ENCODE measurements at regions not wholly inside any gene's neighbourhood (a gene's known extent, or its start where the extent isn't known, plus 50 kb on each side); places are given as distances from the start of the nearest gene placed in this dataset.

DNA sequence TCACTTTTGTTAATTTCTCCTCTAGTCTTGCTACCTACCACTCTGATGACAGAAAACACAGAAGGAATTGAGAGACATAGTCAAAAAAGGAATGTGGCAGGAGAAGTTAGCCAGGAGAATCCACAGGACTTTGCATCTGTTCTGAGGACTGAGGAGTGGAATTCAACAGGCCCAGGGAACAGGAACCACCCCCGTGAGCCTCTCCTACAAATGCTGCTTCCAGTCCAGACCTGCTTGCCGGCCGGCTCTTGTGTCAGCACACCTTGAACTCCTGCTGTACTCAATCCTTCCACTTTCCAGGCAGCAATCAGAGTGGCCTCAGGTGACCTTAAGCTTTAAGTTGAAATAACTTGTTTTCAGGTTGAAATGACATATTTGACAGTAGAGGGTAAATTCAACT is 903.1 kb downstream of the BCL11B start:
- H3K36me3 Mint-ChIP-seq (ENCODE audit: low read depth): no peaks in the 10 kb centered on the region
- peaks cover 18% of the 10 kb centered on the region for H3K4me1 Mint-ChIP-seq (ENCODE audit: low read depth)
- no peak overlapping the region for H3K4me3 Mint-ChIP-seq
- H3K27ac Mint-ChIP-seq: peak overlapping the region; percentile 20
- no peaks in the 10 kb centered on the region for H3K27me3 Mint-ChIP-seq
- H3K9me3 Mint-ChIP-seq: no peaks in the 10 kb centered on the region
- DNase-seq: no peak

- Mint-ChIP-seq H3K4me3 (no peak overlapping the region), H3K27ac (no peak overlapping the region), H3K4me1 (ENCODE audit: low read depth) (peaks cover 18% of the 10 kb centered on the region)
Measured at GRCh38 chr14:98369344-98369743, 902.7 kb downstream of the BCL11B start.

DNA sequence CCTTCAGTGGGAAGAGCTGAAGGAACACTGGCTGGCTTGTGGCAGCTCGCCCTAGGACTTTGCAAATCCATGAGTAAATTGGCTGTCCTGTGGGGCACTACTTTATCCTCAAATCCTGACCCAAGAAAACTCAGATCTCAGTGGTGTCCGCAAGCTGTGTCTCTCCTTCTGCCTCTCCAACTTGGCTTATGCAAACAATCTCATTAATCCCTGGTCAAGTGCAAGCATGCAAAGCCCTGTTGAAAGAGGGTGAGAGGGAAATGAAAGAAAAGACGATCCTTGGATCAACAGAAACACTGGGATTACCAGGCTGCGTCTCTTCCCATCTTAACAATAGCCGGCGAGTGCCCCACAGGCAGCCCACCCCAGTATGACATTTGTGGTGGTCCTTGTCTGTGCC is 901.6 kb downstream of the BCL11B start:
- no peaks in the 10 kb centered on the region for H3K27me3 Mint-ChIP-seq
- peaks cover 18% of the 10 kb centered on the region for H3K4me1 Mint-ChIP-seq (ENCODE audit: low read depth)
- no peaks in the 10 kb centered on the region for H3K36me3 Mint-ChIP-seq (ENCODE audit: low read depth)
- DNase-seq: no peak
- no peak overlapping the region for H3K27ac Mint-ChIP-seq
- H3K4me3 Mint-ChIP-seq: no peak overlapping the region
- H3K9me3 Mint-ChIP-seq: no peaks in the 10 kb centered on the region

More at GRCh38 chr14:98369344-98369743, 902.7 kb downstream of the BCL11B start:
- H3K27me3 Mint-ChIP-seq: no peaks in the 10 kb centered on the region
- no peaks in the 10 kb centered on the region for H3K9me3 Mint-ChIP-seq
- DNase-seq: no peak
- H3K36me3 Mint-ChIP-seq (ENCODE audit: low read depth): no peaks in the 10 kb centered on the region

DNA sequence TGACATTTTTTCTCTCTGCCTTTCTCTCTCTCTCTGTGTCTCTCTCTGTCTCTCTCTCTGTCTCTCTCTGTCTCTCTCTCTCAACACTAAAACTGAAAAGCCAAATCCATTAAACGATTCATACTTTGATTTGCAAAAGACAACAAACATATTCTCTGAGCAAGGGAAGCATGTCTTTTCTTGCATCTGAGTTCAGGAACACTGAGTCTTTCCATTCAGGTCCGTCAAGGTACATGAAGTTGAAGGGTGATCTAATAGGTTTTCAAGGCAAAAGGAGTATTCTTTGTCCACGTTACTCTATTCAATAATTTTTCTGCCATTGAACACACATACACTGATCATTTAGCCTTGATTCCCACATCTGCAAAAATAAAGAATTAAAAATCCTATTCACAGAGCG is 900.9 kb downstream of the BCL11B start:
- no peaks in the 10 kb centered on the region for H3K27me3 Mint-ChIP-seq
- DNase-seq: no peak
- no peaks in the 10 kb centered on the region for H3K36me3 Mint-ChIP-seq (ENCODE audit: low read depth)
- H3K4me3 Mint-ChIP-seq: no peak overlapping the region
- H3K9me3 Mint-ChIP-seq: no peaks in the 10 kb centered on the region
- peaks cover 18% of the 10 kb centered on the region for H3K4me1 Mint-ChIP-seq (ENCODE audit: low read depth)
- H3K27ac Mint-ChIP-seq: no peak overlapping the region

DNA sequence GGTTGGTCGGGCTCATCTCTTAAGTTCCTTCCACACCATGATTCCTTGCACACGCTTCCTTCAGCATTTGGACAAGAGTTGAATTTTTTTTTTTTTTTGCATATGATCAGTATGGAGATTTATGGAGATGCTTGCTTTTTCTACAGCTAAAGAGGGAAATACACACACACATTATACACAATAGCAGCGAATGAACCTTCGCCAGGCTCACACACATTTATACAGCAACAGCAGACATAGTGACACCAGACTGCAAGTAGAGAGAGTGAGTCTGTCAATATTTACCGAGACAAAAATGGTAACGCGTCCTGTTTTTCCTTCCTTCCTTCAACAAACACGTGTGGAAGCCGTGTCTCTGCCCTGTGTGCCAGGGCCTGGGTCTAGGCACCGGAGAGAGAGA is 897.9 kb downstream of the BCL11B start:
- no peak for DNase-seq
- Mint-ChIP-seq H3K4me3 (no peak overlapping the region), H3K36me3 (ENCODE audit: low read depth) (no peaks in the 10 kb centered on the region), H3K4me1 (ENCODE audit: low read depth) (peaks cover 6% of the 10 kb centered on the region), H3K27ac (no peak overlapping the region), H3K27me3 (no peaks in the 10 kb centered on the region), H3K9me3 (peaks cover 6% of the 10 kb centered on the region)

DNA sequence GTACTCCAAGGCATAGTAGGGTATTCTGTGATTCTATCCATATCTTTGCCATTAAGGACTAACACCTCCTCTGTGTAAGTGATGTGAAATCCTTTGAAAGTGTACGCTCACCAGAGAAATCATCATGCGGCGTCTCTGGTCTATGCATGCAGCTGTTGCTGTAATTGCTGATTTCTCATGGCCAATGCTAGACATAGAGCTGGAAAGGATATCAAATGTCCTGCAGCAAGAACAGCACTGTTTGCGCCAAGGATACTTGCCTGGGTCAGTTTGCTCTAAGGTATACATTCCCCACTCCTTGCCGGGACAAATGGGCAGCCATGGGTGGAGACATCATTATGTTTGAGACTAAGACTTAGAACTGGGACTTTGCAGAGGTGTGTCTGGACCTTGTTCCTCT is 896.4 kb downstream of the BCL11B start:
- Mint-ChIP-seq H3K4me3 (no peak overlapping the region), H3K4me1 (ENCODE audit: low read depth) (no peaks in the 10 kb centered on the region), H3K27me3 (no peaks in the 10 kb centered on the region), H3K27ac (no peak overlapping the region), H3K36me3 (ENCODE audit: low read depth) (no peaks in the 10 kb centered on the region), H3K9me3 (peaks cover 6% of the 10 kb centered on the region)
- no peak for DNase-seq

DNA sequence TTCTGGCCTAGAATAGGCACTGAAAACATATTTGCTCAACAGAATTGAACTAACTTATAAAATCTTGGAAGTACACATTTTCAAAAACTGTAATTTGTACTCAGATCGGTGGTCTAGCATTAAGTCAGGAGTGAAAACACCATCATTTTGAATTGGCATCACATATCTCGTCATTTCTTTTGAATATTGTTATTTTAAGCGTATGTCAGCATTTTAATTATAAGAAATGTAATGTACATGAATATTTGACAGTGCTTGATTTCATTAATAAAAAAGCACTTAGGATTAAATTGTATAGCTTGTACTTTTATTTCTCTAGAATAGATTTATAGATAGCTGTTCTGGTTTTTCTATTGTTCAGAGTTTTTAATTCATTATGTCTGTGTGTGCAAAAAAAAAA is 892.2 kb downstream of the BCL11B start:
- H3K4me3 Mint-ChIP-seq: no peak overlapping the region
- no peaks in the 10 kb centered on the region for H3K36me3 Mint-ChIP-seq (ENCODE audit: low read depth)
- H3K4me1 Mint-ChIP-seq (ENCODE audit: low read depth): no peaks in the 10 kb centered on the region
- no peak overlapping the region for H3K27ac Mint-ChIP-seq
- H3K27me3 Mint-ChIP-seq: no peaks in the 10 kb centered on the region
- no peak for DNase-seq
- peaks cover 6% of the 10 kb centered on the region for H3K9me3 Mint-ChIP-seq

GRCh38 chr14:98382662-98383061 is 889.3 kb downstream of the BCL11B start:
- Mint-ChIP-seq H3K36me3 (ENCODE audit: low read depth) (no peaks in the 10 kb centered on the region), H3K9me3 (peaks cover 8% of the 10 kb centered on the region), H3K4me1 (ENCODE audit: low read depth) (no peaks in the 10 kb centered on the region), H3K27ac (no peak overlapping the region), H3K27me3 (no peaks in the 10 kb centered on the region), H3K4me3 (no peak overlapping the region)
- DNase-seq: no peak

DNA sequence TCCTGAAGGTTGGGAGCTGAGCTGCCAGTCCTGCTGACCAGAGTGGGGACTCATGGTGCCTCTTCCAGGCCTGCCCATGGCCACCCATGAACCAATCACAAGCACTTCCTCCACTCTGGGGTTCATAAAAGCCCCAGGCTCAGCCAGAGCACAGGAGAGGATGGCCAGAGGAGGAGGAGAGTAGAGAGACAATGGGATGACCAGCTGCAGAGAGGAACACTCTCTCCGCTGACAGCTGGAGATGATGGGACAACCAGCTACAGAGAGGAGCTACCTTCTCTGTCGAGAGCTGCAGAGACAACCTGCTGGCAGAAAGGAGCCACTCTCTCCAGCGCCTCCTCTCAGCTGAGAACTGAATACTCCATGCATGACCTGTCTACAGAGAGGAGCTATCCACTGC is 886.1 kb downstream of the BCL11B start:
- Mint-ChIP-seq H3K4me1 (ENCODE audit: low read depth) (no peaks in the 10 kb centered on the region), H3K4me3 (no peak overlapping the region), H3K27ac (no peak overlapping the region), H3K36me3 (ENCODE audit: low read depth) (no peaks in the 10 kb centered on the region), H3K27me3 (no peaks in the 10 kb centered on the region), H3K9me3 (peaks cover 2% of the 10 kb centered on the region)
- DNase-seq: no peak

DNA sequence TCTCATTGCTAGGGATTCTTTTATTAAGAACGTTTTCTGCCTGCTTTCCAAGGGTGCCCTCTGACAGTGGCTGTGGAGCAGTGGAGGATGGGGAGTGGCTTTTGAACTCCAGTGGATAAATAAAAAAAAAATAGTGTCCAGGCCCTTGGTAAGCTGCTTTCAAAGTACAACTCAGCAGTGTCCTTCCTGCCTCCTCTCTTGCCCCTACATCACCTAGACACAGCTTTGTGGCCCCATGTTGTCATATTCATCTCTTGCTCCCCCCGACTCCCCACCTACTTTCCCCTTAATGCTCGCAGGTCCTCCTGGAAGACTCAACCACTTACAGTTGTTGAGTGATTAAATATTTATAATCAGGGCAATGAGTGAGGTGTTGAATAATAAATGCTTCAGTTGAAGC is 880.9 kb downstream of the BCL11B start:
- H3K36me3 Mint-ChIP-seq (ENCODE audit: low read depth): no peaks in the 10 kb centered on the region
- no peaks in the 10 kb centered on the region for H3K27me3 Mint-ChIP-seq
- peaks cover 1% of the 10 kb centered on the region for H3K9me3 Mint-ChIP-seq
- no peak for DNase-seq
- no peak overlapping the region for H3K27ac Mint-ChIP-seq
- no peaks in the 10 kb centered on the region for H3K4me1 Mint-ChIP-seq (ENCODE audit: low read depth)
- no peak overlapping the region for H3K4me3 Mint-ChIP-seq

GRCh38 chr14:98393527-98393926 is 878.5 kb downstream of the BCL11B start:
- H3K27me3 Mint-ChIP-seq: no peaks in the 10 kb centered on the region
- no peak for DNase-seq
- peaks cover 2% of the 10 kb centered on the region for H3K9me3 Mint-ChIP-seq
- H3K4me1 Mint-ChIP-seq (ENCODE audit: low read depth): no peaks in the 10 kb centered on the region
- H3K4me3 Mint-ChIP-seq: no peak overlapping the region
- H3K27ac Mint-ChIP-seq: no peak overlapping the region
- no peaks in the 10 kb centered on the region for H3K36me3 Mint-ChIP-seq (ENCODE audit: low read depth)

- Mint-ChIP-seq H3K27me3 (no peaks in the 10 kb centered on the region), H3K4me1 (ENCODE audit: low read depth) (peaks cover 20% of the 10 kb centered on the region), H3K36me3 (ENCODE audit: low read depth) (no peaks in the 10 kb centered on the region), H3K9me3 (no peaks in the 10 kb centered on the region), H3K4me3 (no peak overlapping the region), H3K27ac (no peak overlapping the region)
- DNase-seq: no peak
Measured at GRCh38 chr14:98404811-98405210, 867.2 kb downstream of the BCL11B start.

DNA sequence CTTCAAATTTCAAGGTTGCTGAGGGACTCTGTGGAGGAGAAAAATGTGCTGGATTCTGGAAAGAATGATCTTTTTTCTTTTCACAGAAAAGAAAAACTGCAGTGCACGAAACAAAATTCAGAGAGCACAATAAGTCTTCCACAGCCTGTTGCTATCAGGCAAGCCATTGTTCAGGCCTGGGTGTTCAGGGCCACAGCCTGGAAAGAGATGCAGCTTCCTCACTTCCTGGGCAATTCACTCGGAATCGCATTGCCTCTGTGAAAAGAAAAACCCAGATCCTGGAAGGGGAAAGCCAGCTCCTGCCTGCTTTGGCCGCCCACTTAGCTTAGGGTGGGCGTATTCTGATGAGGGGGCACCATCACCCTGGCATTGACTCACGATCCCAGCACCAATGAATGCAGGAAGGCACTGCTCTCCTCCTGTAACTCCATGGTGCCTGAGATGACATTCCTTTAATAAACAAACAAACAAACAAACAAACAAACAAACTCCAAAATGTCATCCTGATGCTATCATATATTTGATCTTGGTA is 863.9 kb downstream of the BCL11B start:
- no peak overlapping the region for H3K4me3 Mint-ChIP-seq
- no peaks in the 10 kb centered on the region for H3K27me3 Mint-ChIP-seq
- no peaks in the 10 kb centered on the region for H3K36me3 Mint-ChIP-seq (ENCODE audit: low read depth)
- DNase-seq: no peak
- H3K9me3 Mint-ChIP-seq: no peaks in the 10 kb centered on the region
- H3K27ac Mint-ChIP-seq: peak overlapping the region; percentile 55
- peaks cover 26% of the 10 kb centered on the region for H3K4me1 Mint-ChIP-seq (ENCODE audit: low read depth)

DNA sequence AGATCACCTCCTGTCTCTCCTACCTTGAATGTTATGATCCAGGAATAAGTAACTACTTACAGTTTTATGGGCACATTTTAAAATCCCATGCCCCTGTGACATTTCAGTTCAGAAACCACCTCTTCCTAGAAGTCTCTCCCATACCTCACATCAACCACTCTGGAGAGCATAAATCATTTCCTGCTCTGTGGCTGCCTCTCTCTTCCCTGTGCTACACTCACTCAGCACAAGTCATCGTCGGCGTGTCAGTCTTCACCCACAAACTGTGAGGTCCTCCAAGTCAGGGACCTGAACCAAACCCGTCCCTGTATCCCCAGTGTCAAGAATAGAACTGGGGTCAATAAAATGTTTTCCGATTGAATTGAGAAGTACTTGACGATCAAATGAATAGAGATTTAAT is 863.3 kb downstream of the BCL11B start:
- DNase-seq: no peak

GRCh38 chr14:98411154-98411553 is 860.8 kb downstream of the BCL11B start:
- Mint-ChIP-seq H3K27ac (no peak overlapping the region), H3K4me1 (ENCODE audit: low read depth) (peaks cover 14% of the 10 kb centered on the region), H3K9me3 (no peaks in the 10 kb centered on the region), H3K27me3 (no peaks in the 10 kb centered on the region), H3K4me3 (no peak overlapping the region), H3K36me3 (ENCODE audit: low read depth) (no peaks in the 10 kb centered on the region)
- DNase-seq: no peak

More for the DNA sequence above, 863.3 kb downstream of the BCL11B start:
- H3K36me3 Mint-ChIP-seq (ENCODE audit: low read depth): no peaks in the 10 kb centered on the region
- no peaks in the 10 kb centered on the region for H3K27me3 Mint-ChIP-seq
- H3K9me3 Mint-ChIP-seq: no peaks in the 10 kb centered on the region
- peaks cover 26% of the 10 kb centered on the region for H3K4me1 Mint-ChIP-seq (ENCODE audit: low read depth)
- H3K4me3 Mint-ChIP-seq: no peak overlapping the region
- peak overlapping the region; percentile 55 for H3K27ac Mint-ChIP-seq

DNA sequence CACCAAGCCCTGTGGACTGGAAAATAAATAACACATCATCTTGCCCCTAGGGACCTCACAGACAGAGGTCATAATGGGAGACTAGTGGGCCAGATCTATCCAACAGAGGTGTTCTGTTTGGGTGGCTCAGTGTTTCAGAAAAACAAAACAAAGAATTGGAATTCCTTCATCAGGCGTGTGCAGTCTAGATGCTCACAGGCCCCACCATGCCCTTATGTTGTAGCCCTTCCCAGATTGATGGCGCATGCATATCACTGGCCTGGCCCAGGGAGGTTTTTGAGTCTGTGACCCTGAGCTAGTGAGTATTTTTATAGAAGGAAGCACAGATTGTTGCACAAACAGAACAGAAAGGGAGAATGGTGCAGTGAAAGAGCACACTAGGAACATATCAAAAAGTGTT is 859.6 kb downstream of the BCL11B start:
- Mint-ChIP-seq H3K4me1 (ENCODE audit: low read depth) (peaks cover 18% of the 10 kb centered on the region), H3K27me3 (no peaks in the 10 kb centered on the region), H3K4me3 (no peak overlapping the region), H3K36me3 (ENCODE audit: low read depth) (no peaks in the 10 kb centered on the region), H3K27ac (no peak overlapping the region), H3K9me3 (no peaks in the 10 kb centered on the region)
- DNase-seq: no peak
